GM18505 (cell line): ENCODE measurements at regions not wholly inside any gene's neighbourhood (a gene's known extent, or its start where the extent isn't known, plus 50 kb on each side); places are given as distances from the start of the nearest gene placed in this dataset.

Experiments used
- ATAC-seq: cut with Tn5 transposase; IDR thresholded peaks from one replicate; pipeline ENCODE4 v1.9.1; 2021; ENCODE audit not compliant: unreplicated experiment
- POLR2A ChIP-seq: IDR thresholded peaks from 4 replicates; pipeline ENCODE4 v1.6.1; 2011; ENCODE audit warnings: borderline replicate concordance; ENCODE audit not compliant: insufficient read depth, insufficient read length; ENCODE audit errors: extremely low read depth

DNA sequence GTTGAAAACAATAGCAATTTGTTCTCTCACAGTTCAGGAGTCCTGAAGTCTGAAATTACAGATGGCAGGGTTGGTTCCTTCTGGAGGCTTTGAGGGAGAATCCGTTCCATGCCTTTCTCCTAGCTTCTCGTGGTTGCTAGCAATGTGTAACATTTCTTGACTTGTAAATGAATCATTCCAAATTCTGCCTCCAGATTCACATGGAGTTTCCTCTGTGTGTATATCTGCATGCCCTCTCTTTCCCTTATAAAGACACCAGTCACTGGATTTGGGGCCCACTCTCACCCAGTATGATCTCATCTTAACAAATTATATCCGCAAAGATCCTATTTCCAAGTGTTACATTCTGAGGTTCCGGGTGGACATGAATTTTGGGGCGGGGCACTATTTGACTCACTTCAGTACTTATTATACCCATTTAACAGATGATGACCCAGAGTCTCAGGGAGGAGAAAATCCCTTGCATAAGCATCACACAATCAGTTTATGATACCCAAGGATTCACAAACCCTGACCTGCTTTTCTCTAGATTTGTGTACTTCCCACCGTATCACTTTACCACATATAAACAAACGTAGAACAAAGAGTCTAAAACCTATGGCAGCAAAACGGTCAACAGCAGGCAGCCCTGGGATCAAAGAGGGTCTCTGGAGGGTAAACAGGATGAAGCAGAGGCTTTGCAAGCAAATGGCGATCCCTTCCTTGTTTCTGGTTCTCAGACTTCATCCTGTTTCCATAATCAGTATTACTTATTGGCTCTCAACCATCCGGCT, 93.7 kb downstream of the C9orf152 start:
- TF ChIP-seq POLR2A = no peak
- no peak for ATAC-seq

DNA sequence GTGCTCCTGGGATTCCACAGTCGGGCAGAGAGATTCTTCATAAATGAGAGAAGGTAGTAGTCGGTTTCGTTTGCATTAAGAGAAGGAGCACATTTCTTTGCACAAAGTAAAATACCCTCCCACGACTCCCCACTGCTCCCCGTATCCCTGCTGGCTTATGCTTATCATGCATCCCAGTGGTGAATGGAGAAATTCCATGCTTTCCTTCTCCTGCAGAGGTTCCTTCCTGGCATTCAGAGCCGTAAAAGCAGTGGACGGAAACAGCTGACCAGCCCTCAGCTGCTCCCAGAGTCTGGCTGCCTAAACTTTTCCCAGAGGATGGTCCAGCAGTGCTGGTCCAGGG, 93.1 kb downstream of the C9orf152 start:
- ATAC-seq = no peak
- TF ChIP-seq POLR2A = no peak

DNA sequence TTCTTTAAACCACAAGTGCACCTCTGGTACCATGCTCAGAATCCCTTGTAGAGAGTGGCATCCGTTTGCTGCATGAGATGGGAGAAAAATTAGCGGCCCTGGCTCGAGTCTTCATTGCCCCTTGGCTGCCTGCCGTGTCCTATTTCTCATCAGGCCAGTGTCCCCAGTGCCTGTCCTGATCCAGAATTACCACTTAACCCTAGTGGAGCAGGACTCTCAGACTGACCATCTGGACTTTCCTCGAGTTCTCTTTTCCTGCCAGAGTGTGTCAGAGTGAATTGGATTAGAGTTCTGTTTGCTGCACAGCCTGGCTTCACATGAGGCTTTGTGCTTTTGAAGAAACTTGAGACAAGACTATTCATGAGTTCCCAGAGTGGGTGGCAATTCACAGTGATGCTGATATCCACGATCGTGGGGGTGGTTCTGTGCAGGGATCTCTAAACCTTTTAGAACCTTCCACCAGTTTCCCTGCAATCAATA, 92.6 kb downstream of the C9orf152 start:
- no peak for ATAC-seq
- TF ChIP-seq POLR2A = no peak

DNA sequence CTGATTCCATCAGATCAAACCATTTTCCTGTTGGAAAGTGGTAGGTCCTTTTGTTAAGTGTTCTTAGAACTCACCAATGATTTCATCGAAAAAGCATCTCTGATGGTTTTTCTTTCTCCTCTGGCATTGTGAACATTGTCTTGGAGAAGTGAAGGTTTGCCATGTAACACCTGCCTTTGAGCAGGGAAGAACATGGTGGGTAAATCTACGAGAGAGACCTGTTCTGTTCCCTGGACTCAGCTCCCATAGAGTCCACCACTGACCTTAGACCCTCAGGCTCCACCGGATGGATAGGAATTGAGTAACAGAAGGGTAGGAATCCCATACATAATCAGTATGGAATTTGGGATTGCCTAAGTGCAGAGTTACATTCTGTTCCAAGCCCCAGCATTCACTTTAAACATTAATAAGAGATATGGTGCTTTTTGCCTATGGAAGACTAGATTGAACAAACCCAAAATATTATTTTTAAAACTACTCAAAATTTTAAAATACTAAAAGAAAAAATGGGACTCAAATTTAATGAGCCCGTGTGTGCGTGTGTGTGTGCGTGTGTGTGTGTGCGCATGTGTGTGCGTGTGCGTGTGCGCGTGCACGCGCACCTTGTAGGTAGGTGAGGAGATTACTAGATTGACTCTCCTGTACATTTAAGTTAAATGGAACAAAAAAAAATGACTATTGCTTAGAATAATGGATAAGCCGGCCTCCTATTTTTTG, 92.0 kb downstream of the C9orf152 start:
- no peak for TF ChIP-seq POLR2A
- no peak for ATAC-seq

DNA sequence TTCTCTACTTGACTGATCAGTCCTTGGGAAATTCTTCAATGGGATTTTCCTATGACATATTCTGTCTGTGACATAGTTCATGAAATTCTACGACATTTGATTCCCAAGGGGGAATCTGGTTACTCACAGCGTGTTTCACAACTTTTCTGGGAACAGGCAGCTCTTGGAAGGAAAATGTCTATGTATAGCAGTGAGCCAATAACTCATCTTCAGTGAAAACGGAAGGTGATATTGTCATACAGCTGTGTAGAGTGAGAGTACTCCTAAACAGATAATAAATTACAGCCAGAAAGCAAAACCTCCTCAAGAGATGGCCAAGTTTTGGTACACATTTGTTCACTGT, 91.4 kb downstream of the C9orf152 start:
- ATAC-seq = no peak
- no peak for TF ChIP-seq POLR2A

DNA sequence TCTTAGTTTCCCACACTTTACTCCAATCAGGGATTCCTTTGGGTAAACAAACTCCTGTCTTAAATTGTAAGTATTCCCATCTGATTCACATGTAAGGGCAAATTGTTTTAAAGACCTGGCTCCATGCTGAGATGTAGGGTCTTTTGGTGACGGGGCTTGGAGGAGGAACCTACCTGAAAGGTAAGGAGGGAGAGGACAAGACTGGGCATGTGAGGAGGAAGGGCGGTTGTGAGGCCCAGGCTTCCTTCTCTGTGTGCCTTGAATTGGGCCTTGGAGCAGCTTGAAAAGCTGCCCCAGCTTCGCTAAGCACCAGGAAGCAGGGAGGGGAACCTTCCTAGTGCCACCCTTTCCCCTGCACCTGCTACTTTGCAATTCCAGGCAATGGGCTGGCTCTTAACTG, 86.8 kb downstream of the C9orf152 start:
- ATAC-seq = no peak
- no peak for TF ChIP-seq POLR2A

DNA sequence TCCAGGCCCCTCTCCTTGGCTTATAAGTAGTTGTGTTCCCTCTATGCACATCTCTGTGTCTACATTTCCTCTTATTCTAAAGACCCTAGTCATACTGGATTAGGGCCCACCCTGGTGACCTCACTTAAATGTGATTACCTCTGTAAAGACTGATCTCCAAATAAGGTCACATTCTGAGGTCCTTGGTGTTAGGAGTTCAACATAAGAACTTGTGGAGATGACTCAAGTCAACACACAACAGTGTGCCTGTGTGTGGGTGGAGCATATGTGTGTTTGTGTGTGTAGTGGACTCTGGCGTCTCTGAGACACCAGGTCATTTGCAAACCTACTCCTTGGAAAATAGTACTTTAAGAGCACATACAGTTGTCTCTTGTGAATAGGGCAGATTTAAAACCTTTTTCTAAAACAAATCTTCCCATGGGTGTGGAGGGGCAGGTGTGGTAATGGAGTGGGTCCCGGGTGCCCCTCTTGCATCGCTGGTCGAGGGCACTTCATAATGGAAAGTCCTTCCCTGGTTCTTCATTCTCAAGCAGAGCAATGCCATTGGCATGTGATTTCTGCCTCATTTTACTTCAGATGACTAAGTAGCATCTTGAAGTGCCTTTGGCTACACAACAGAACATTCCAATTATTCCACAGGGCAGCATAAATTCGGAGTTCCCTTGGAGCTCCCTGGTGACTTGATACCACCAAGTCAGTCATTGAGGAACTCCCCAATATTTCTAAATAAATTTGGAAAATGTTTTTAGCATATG, 84.4 kb downstream of the C9orf152 start:
- no peak for ATAC-seq
- no peak for TF ChIP-seq POLR2A

DNA sequence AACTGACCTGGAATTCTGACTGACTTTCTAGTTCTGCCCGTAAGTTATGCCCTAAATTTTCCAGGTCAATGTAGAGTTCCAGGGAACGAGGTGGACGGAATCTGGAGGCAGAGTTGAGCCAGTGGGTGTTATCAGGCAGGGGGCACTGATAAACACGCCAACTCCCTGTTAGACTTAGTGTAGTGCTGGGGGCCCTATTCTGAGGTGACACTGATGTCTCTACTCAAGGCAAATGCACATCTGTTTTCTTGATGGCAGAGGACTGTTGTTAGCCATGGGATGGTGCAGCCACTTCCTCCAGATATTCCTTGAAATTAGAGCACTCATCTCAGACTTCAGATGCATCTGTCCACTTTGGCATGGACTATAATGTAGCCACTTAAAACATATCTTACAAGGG, 83.5 kb downstream of the C9orf152 start:
- TF ChIP-seq POLR2A = no peak
- ATAC-seq = no peak

DNA sequence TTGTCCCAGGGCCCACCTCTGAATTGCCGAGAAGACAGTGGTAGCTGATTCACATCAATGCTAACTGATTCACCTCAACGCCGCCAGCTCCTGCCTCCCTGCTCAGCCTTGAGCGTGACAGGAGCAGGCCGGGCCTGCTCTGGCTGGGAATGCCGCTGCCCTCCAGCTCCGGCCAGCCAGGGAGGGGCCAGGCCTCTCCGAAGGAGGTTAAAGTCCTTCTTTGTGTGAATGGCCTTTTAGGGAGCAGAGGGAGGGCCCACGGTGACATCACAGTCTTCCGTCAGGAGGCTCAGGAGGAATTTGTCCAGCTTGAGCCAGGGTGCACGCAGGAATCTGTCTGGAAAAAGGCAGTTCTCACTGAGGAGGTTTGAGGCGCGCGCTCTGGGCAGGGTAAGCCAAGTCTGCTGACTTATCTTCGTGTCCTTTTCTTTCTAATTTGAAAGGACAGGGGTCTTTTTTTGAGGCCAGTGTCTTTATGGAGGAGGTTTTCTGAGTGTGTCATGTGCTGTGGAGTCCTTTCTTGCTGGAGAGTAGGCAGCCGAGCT, 82.7 kb downstream of the C9orf152 start:
- TF ChIP-seq POLR2A = no peak
- ATAC-seq = no peak

DNA sequence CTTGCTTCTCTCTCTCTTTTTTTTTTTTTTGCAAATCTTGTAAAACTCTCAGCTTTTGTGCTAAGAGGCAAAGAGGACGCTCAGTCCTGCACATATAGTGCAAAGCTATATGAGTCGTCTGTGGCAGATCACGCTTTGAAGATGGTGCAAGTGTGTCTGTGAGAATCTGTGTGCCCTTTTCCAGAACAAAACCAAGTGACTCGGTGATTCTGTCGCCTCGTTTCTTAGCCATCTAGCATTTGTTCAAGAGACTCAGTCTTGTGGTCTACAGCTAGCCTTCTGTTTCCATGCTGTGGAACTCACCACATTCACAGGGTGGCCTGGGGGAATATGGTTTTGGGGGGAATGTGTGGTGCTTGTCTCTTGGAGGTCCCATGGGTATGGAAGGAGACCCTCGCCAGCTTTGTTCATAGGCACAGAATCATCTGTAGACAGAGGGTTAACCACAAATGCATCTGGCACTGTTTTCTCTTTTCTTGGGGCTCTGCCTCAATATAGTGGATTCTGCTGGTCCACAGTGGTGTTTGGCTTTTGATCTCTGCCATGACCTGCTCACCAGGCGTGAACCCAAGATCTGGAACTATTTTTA, 82.1 kb downstream of the C9orf152 start:
- ATAC-seq = no peak
- TF ChIP-seq POLR2A = no peak

DNA sequence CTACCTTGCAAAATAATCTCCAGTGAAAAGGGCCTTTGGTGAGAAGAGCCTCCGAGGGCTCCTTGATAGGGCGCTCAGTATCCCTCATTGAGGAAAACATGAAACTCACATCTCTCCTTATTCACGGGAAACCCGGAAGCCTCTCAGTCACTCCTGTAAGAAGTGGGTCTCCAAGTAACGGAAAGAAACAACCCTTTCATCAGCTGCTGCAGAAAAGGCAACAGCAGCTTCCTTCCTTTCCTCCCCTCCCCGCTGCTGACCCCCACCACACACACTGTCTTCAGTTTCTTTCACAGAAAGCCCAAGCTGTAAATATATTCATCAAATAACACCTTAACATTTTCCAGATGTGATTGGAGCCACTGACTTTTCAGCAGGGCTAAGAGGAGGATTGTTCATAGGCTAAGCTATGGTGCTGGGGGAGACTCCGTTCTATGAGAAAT, 81.4 kb downstream of the C9orf152 start:
- no peak for ATAC-seq
- TF ChIP-seq POLR2A = no peak

DNA sequence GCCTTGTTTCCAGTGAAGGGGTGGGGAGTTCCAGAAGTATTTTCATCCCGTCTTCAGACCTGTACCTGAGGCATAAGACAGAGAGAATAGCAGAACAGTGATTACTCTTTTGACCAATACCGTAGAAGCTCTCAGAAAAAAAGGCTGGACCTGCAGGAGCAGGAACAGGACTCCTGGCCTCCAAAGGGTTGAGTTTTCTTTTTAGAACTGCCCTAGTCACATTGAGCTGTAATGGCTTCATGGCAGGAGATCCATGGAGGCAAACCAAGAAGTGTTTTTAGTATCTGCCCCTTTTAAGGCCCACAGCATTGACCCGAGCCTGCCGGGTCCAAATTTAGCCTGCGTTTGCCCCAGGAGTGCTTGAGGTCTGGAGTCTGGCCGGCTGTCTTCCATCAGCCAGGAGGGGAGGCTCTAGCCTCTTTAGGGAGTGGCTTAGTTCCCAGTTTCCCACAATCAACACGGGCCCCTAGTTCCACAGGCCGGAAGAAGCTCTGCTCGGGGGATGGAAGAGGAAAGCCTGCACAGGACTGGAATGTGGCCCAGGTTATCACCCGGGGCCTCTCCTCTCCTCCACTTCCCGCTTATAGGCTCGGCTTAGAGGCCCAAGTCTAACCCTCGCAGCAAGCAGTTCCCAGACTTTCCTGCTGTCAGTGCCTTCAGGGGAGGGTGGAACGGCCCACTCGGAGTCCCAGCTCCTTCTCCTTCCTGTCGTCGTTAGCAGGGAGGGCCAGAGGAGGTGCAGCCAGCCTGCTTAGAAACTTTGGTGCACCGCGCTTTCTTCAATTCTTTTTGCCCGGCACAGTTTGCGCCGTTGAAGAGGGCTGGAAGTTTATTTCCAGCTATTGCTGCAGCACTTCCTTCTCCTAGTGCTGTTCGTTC, 80.7 kb downstream of the C9orf152 start:
- TF ChIP-seq POLR2A = no peak
- ATAC-seq = no peak
